Sigmoid colon (tissue), 6 donors: ENCODE measurements at regions not wholly inside any gene's neighbourhood (a gene's known extent, or its start where the extent isn't known, plus 50 kb on each side); places are given as distances from the start of the nearest gene placed in this dataset.

Experiments used
- DNase-seq: peaks from one replicate; pipeline ENCODE4 v3.0.0-alpha.2; 2019
- H3K27ac ChIP-seq, 4 donors: fragments of 200-600 bp; sonication (generic); one replicate each; pipeline ENCODE4 v1.5.1; 2016 to 2019; ENCODE audit warnings: mild to moderate bottlenecking in 1 of 4
- H3K27me3 ChIP-seq, 3 donors: fragments of 200-600 bp; sonication (generic); one replicate each; pipeline ENCODE4 v1.5.1; 2019; ENCODE audit warnings: mild to moderate bottlenecking in 1 of 3
- H3K36me3 ChIP-seq, 4 donors: fragments of 200-600 bp; sonication (generic); one replicate each; pipeline ENCODE4 v1.5.1; 2016 to 2019
- H3K4me1 ChIP-seq, 4 donors: fragments of 200-600 bp; sonication (generic); one replicate each; pipeline ENCODE4 v1.5.1; 2017 to 2019
- H3K4me3 ChIP-seq, 4 donors: fragments of 200-600 bp; sonication (generic); one replicate each; pipeline ENCODE4 v1.5.1; 2017 to 2019; ENCODE audit warnings: mild to moderate bottlenecking in 2 of 4, moderate library complexity in 1 of 4
- H3K9me3 ChIP-seq, 4 donors: fragments of 200-600 bp in 3 of 4; sonication (generic) in 3 of 4; one replicate each; pipeline versions ENCODE4 v1.5.1 to v1.6.1; 2013 to 2019
- EP300 ChIP-seq, 4 donors: sonication (generic); formaldehyde crosslinking; IDR thresholded peaks; one replicate each; pipeline ENCODE4 v1.6.1; 2017; ENCODE audit warnings: antibody characterized with exemption in 4 of 4
- POLR2A ChIP-seq, 2 donors: fragments of 450-650 bp; IDR thresholded peaks; one replicate each; pipeline ENCODE4 v1.6.1; 2016; ENCODE audit warnings: antibody characterized with exemption in 2 of 2, mild to moderate bottlenecking in 2 of 2, moderate library complexity in 2 of 2
- POLR2AphosphoS5 ChIP-seq, 4 donors: sonication (generic); formaldehyde crosslinking; IDR thresholded peaks; one replicate each; pipeline ENCODE4 v1.6.1; 2017; ENCODE audit warnings: antibody characterized with exemption in 4 of 4
- WGBS, 2 donors: extraction: QIAGEN DNeasy Blood & Tissue Kit; methylation state at CpG; one replicate each; pipeline ENCODE4 v1.1.7; 2013; 5-methylcytosine and 5-hydroxymethylcytosine counted together
- intact Hi-C: fragments of 100-400 bp; cut with DNase I; formaldehyde crosslinking; loops from one replicate; pipeline ENCODE4 v1.15.1; 2023
- TF ChIP-seq, protein P1 (sequence below), 4 experiments: fragments of 450-650 bp in 3 of 4; fragments of 200-600 bp in 1 of 4; IDR thresholded peaks; one replicate each; pipeline ENCODE4 v1.5.1; 2016 to 2019; ENCODE audit warnings: antibody characterized with exemption in 4 of 4, mild to moderate bottlenecking in 3 of 4, moderate library complexity in 2 of 4
- donor health status: healthy with polysubstance abuse.
- donor health status: healthy.

DNA sequence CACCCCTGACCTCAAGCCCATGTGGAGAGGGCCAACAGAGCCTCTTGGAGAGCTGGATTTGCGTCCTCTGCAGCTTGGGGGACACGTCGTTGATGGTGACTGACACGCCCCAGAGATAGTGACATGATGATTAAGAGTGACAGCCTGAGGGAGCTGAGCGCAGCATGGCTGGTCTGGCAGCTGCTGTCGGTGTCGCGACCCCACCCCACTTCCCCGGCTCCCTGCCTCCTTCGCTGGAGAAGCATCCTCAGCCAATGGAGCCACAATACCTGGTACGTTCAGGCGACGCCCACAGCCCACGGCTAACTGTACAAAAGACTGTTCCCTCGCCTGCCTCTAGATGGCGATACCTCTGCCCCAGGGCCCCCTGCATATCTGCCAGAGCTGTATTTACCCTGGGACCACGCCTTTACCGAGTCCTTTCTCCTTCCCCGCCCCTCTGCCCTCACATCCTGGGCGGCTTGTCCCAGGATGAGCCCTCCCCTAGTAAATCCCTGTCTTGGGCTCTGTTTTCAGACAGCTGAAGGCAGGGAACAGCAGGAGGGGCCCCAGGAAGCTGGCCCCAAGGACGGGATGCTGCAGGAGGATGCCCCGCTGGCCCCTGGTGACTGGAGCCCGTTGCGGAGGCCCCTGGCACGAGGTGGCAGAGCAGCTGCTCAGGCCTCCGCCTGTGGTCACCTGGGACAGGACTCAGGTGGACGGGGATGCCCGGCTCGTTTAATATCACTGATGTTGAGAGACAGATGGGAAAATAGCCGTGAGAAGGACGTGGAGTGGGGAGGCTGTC lies 90.6 kb downstream of the RPS6KA4 start:
- TF ChIP-seq, protein P1, sequence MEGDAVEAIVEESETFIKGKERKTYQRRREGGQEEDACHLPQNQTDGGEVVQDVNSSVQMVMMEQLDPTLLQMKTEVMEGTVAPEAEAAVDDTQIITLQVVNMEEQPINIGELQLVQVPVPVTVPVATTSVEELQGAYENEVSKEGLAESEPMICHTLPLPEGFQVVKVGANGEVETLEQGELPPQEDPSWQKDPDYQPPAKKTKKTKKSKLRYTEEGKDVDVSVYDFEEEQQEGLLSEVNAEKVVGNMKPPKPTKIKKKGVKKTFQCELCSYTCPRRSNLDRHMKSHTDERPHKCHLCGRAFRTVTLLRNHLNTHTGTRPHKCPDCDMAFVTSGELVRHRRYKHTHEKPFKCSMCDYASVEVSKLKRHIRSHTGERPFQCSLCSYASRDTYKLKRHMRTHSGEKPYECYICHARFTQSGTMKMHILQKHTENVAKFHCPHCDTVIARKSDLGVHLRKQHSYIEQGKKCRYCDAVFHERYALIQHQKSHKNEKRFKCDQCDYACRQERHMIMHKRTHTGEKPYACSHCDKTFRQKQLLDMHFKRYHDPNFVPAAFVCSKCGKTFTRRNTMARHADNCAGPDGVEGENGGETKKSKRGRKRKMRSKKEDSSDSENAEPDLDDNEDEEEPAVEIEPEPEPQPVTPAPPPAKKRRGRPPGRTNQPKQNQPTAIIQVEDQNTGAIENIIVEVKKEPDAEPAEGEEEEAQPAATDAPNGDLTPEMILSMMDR (IDR thresholded peaks at IDR 0.05), result peak in 3 of 4 experiments; percentile 51 to 61 (median 59)
- TF ChIP-seq EP300 (IDR thresholded peaks at IDR 0.05), result no peak
- intact Hi-C loops, result loop anchor here (2.0 kb wide), 1 partner anchor 203 kb away; no protein-coding TSS in a partner anchor
- Histone ChIP-seq H3K27ac (peak overlapping the region in 1 of 4 donors; percentile 20), H3K36me3 (no peaks in the 10 kb centered on the region), H3K4me3 (peak overlapping the region in 3 of 4 donors; percentile 26 to 42 (median 40)), H3K9me3 (no peaks in the 10 kb centered on the region), H3K27me3 (peaks cover 0 to 3% (median 0%) of the 10 kb centered on the region in 3 donors), H3K4me1 (peaks cover 0 to 25% (median 14%) of the 10 kb centered on the region in 4 donors)
- peak; percentile 66 for DNase-seq
- 8 to 23% methylated on average over 31 of the region's 31 CpGs for WGBS, 2 donors

DNA sequence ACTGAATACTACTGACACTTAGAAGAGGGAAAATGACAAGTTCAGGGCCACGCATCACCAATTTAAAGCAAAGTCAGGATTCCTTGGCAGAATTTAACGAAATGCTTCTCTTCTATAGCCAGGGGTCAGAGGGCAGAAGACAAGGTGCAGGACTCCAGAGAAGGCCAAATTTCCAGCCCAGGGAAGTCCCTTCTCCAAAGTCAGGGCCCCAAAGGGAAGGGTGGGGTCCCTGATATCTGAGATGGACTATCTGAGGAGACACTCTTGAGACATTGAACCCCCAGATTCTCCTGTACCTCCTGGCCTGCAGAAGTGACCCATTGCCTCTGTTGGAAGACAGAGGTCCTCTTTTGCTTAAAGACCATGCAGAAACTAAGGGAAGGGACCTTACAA lies 91.2 kb downstream of the RPS6KA4 start:
- no peak for TF ChIP-seq POLR2AphosphoS5 (IDR thresholded peaks at IDR 0.05)
- TF ChIP-seq EP300 (IDR thresholded peaks at IDR 0.05), result no peak
- TF ChIP-seq, protein P1 (IDR thresholded peaks at IDR 0.05), result no peak
- TF ChIP-seq POLR2A (IDR thresholded peaks at IDR 0.05), result no peak
- Histone ChIP-seq H3K4me1 (peaks cover 0 to 25% (median 14%) of the 10 kb centered on the region in 4 donors), H3K9me3 (no peaks in the 10 kb centered on the region), H3K27me3 (peaks cover 0 to 3% (median 0%) of the 10 kb centered on the region in 3 donors), H3K4me3 (no peak overlapping the region), H3K36me3 (no peaks in the 10 kb centered on the region), H3K27ac (no peak overlapping the region)
- 44 to 92% methylated on average over 2 of the region's 2 CpGs for WGBS, 2 donors
- intact Hi-C loops, result no loop called here
- peak; percentile 12 for DNase-seq

DNA sequence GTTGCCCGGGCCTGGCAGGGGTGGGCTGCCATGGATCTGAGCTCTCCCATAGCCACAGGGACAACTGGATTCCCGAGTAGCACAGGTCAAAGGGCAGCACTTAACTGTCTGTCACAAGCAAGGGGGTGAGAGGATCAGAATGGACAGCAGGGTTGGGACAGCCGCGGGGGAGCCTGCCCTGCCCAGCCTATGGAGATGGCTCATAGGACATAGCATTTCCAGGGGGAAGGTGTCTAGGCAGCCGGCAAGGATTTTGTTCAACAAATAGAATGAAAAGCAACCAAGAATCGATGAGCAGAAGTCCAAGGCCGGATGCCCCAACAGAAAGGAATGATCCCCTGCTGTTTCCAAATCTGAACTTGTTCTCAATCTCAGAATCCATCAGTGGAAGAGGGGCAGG lies 92.9 kb downstream of the RPS6KA4 start:
- H3K4me3 ChIP-seq, result no peak overlapping the region
- H3K36me3 ChIP-seq, result no peaks in the 10 kb centered on the region
- peaks cover 0 to 3% (median 0%) of the 10 kb centered on the region in 3 donors for H3K27me3 ChIP-seq
- no peaks in the 10 kb centered on the region for H3K9me3 ChIP-seq
- H3K27ac ChIP-seq, result no peak overlapping the region
- WGBS, 2 donors, result 67 to 81% methylated on average over 7 of the region's 7 CpGs
- peak; percentile 36 for DNase-seq
- TF ChIP-seq EP300 (IDR thresholded peaks at IDR 0.05) (no peak), POLR2A (IDR thresholded peaks at IDR 0.05) (no peak), POLR2AphosphoS5 (IDR thresholded peaks at IDR 0.05) (no peak)
- TF ChIP-seq, protein P1 (IDR thresholded peaks at IDR 0.05), result no peak
- intact Hi-C loops, result no loop called here
- H3K4me1 ChIP-seq, result peaks cover 0 to 25% (median 14%) of the 10 kb centered on the region in 4 donors

DNA sequence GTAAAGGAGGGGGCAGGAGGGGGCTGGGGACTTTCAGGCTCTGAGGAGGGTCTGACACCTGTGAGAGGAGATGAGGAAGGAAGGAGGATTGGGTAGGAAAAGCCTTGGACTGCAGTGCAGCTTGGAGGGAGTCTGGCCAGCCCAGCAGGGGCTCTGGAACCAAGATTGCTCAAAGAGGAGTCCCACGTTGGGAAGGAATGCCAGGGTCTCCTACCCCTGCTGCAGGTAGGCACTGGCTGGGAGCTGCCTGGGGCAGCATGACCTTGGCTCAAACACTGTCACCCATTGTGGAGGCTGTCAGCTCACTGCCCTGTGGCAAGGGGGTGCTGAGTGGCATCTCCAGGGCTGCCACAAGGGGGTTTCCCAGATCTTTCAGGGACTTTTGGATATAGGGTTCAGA lies 94.5 kb downstream of the RPS6KA4 start:
- Histone ChIP-seq H3K27me3 (peaks cover 0 to under 1% (median 0%) of the 10 kb centered on the region in 3 donors), H3K36me3 (no peaks in the 10 kb centered on the region), H3K4me1 (peaks cover 0 to 14% (median 12%) of the 10 kb centered on the region in 4 donors), H3K9me3 (no peaks in the 10 kb centered on the region), H3K27ac (no peak overlapping the region), H3K4me3 (no peak overlapping the region)
- WGBS, 2 donors, result 71 to 81% methylated on average over 1 of the region's 1 CpG
- intact Hi-C loops, result no loop called here
- TF ChIP-seq, protein P1 (IDR thresholded peaks at IDR 0.05), result no peak
- TF ChIP-seq EP300 (IDR thresholded peaks at IDR 0.05) (no peak), POLR2A (IDR thresholded peaks at IDR 0.05) (no peak), POLR2AphosphoS5 (IDR thresholded peaks at IDR 0.05) (no peak)
- peak; percentile 27 for DNase-seq
